ENCODE measurements at regions not wholly inside any gene's neighbourhood (a gene's known extent, or its start where the extent isn't known, plus 50 kb on each side); places are given as distances from the start of the nearest gene placed in this dataset.

DNA sequence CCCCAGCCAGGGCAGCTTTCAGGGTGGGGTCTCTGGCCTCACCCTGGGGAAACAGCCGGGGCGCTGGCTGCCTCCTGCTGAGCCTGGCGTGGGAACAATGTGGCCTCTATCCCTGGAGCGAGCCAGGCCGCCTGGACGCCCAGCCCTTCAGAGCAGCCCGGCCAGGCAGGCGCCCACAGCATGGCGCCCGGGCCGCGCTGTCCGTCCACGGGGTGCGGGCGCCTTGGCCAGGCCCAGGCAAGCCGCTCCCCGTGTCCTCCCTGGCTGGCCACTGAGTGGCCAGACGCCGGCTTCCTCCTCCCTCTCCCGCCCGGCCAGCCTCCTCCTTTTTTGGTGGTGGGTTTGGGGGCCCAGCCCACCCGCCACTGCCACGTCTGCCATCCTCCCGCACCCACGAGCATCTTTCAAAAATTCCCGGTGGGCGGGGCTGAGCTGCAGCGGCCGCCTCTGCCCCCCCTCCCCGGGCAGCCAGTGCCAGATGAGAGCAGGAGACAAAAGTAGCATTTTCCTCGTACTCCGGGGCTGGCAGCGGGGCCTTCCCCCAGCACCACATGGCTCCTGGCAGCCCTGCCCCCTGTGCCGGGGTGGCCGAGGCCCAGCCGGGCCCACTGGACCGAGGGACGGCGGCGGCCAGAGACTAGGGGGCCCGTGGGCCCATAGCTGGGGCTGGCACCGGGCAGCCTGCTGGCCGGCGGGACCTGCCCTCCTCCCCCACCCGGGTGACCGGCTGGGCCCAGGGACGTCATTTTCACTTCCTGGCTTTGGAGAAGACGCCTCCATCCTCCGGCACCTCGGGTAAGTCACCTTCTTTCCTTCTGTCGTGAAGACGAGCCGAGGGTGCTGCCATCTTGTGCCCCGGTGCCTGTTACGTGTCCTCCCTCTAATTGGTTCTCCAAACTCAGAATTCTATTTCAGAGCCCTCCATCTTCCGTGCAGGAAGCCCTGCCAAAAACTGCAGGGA is 70.2 kb upstream of the PPARA start:
- no peaks in the 10 kb centered on the region for H4K20me1 ChIP-seq (replicated peaks; ENCODE audit: insufficient read depth)
- Mint-ChIP-seq H3K27me3 (ENCODE audit: insufficient read depth, low read depth, poor library complexity) (peaks cover 19% of the 10 kb centered on the region), H3K27ac (no peak overlapping the region), H3K4me3 (no peak overlapping the region), H3K9me3 (no peaks in the 10 kb centered on the region), H3K4me1 (peaks cover 38% of the 10 kb centered on the region), H3K36me3 (ENCODE audit: low read depth) (no peaks in the 10 kb centered on the region; the same call in 2 of the 3 replicates)
- no peak overlapping the region for H3K27ac ChIP-seq (ENCODE audit: low read depth)
- no peaks in the 10 kb centered on the region for H3K9me2 ChIP-seq (ENCODE audit: insufficient read depth)
- ATAC-seq (no peak), DNase-seq (ENCODE audit: low spot score) (no peak)
- H3K4me3 ChIP-seq = no peak overlapping the region
- no peak for TF ChIP-seq ZNF331 (CRISPR knock-in tag; IDR thresholded peaks at IDR 0.05; ENCODE audit: low read depth)
- no peak overlapping the region for H3K4me2 ChIP-seq
- peaks cover 70% of the 10 kb centered on the region for H3K79me2 ChIP-seq (replicated peaks; ENCODE audit: insufficient read depth)
- no peaks in the 10 kb centered on the region for H3K36me3 ChIP-seq (ENCODE audit: insufficient read depth)
- no peaks in the 10 kb centered on the region for H3K27me3 ChIP-seq (ENCODE audit: insufficient read depth)
- peaks cover 10% of the 10 kb centered on the region; the same call in 1 of the 2 replicates for H3F3A ChIP-seq (replicated peaks; ENCODE audit: low read depth)
- no peak overlapping the region for H2AFZ ChIP-seq
- H3K4me1 ChIP-seq (ENCODE audit: insufficient read depth) = peaks cover 38% of the 10 kb centered on the region

DNA sequence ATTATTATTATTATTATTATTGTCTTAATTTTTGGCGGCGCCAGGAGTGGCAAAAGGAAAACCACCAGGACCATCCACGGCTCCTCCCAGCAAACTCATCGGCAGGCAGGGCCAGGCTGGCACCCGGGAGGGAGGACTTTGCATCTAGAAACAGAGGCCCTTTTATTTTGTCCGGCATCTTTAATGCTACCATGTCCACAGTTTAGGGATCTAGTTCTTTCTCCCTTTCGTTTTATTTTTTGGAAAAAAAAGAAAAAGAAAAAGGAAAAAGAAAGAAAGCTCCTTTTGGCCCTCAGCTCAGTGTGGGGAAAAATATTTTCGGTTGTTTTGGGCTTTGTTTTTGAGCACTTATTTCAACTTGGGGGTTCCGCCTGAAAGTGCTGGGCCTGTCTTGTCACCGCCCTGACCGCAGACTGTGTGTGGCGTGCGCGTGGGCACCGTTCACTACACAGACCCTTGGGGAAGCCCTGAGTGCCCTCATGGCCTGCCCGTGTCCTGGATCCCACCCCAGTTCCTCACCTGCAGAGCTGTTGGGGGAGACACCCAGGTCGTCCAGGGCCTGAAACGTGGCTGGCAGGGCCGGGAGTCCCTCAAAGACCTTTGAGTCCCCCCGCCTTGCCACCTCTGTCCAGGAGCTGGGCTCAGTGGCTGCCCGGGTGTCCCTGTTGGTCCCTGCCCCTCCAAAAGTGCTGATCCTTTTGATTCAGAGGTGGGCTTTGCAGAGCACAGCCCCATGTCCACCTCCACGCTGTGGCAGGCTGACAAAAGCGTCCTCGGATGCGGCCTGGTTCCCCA is 69.1 kb upstream of the PPARA start:
- no peak for ATAC-seq
- no peak overlapping the region for H3K4me2 ChIP-seq
- DNase-seq (ENCODE audit: low spot score) = no peak
- Mint-ChIP-seq H3K9me3 (no peaks in the 10 kb centered on the region), H3K27me3 (ENCODE audit: insufficient read depth, low read depth, poor library complexity) (peaks cover 16% of the 10 kb centered on the region), H3K36me3 (ENCODE audit: low read depth) (no peaks in the 10 kb centered on the region), H3K4me1 (peaks cover 28% of the 10 kb centered on the region), H3K27ac (no peak overlapping the region), H3K4me3 (no peak overlapping the region)
- H3K27ac ChIP-seq (ENCODE audit: low read depth) = peak overlapping the region; percentile 63; the same call in 1 of the 2 replicates
- no peaks in the 10 kb centered on the region for H3K27me3 ChIP-seq (ENCODE audit: insufficient read depth)
- H3K9me2 ChIP-seq (ENCODE audit: insufficient read depth) = no peaks in the 10 kb centered on the region
- no peak for TF ChIP-seq JUNB (IDR thresholded peaks at IDR 0.05; ENCODE audit: unreplicated experiment)
- no peaks in the 10 kb centered on the region for H3K36me3 ChIP-seq (ENCODE audit: insufficient read depth)
- peaks cover 10% of the 10 kb centered on the region; the same call in 1 of the 2 replicates for H3F3A ChIP-seq (replicated peaks; ENCODE audit: low read depth)
- peaks cover 59% of the 10 kb centered on the region for H3K79me2 ChIP-seq (replicated peaks; ENCODE audit: insufficient read depth)
- peaks cover 27% of the 10 kb centered on the region for H3K4me1 ChIP-seq (ENCODE audit: insufficient read depth)
- no peak overlapping the region for H3K4me3 ChIP-seq
- H2AFZ ChIP-seq = no peak overlapping the region
- no peaks in the 10 kb centered on the region for H4K20me1 ChIP-seq (replicated peaks; ENCODE audit: insufficient read depth)

DNA sequence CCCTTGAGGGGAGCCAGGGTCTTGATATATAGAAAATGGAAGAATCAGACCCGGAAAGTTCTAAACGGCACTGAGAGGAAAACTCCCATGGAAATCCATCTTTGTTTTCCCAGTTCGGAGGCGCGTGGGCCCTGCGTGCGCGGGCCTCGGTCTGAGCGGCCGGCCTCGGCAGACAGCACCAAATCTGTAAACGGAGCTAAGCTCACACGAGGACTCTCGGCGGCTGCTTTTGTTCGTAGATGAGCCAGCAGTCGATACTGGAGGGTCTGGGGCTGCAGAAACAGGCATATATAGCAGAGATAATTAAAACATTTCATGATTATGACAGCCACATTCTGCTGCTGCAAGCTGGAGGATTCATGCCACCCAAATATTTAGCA is 68.5 kb upstream of the PPARA start:
- no peaks in the 10 kb centered on the region for H3K27me3 ChIP-seq (ENCODE audit: insufficient read depth)
- H3K4me2 ChIP-seq = no peak overlapping the region
- no peaks in the 10 kb centered on the region for H3K36me3 Mint-ChIP-seq (ENCODE audit: low read depth)
- H2AFZ ChIP-seq = no peak overlapping the region
- peaks cover 22% of the 10 kb centered on the region for H3K4me1 Mint-ChIP-seq
- H4K20me1 ChIP-seq (replicated peaks; ENCODE audit: insufficient read depth) = no peaks in the 10 kb centered on the region
- peaks cover 11% of the 10 kb centered on the region for H3K27me3 Mint-ChIP-seq (ENCODE audit: insufficient read depth, low read depth, poor library complexity)
- H3F3A ChIP-seq (replicated peaks; ENCODE audit: low read depth) = peaks cover 6% of the 10 kb centered on the region; the same call in 1 of the 2 replicates
- H3K9me2 ChIP-seq (ENCODE audit: insufficient read depth) = no peaks in the 10 kb centered on the region
- H3K9me3 Mint-ChIP-seq = no peaks in the 10 kb centered on the region
- H3K4me3 Mint-ChIP-seq = no peak overlapping the region
- H3K36me3 ChIP-seq (ENCODE audit: insufficient read depth) = no peaks in the 10 kb centered on the region
- TF ChIP-seq ZNF331 (CRISPR knock-in tag; IDR thresholded peaks at IDR 0.05; ENCODE audit: low read depth) = no peak
- TF ChIP-seq ZNF114 (CRISPR knock-in tag; IDR thresholded peaks at IDR 0.05) = no peak
- TF ChIP-seq POLR2AphosphoS5 (IDR thresholded peaks at IDR 0.05; ENCODE audit: low read depth) = no peak
- TF ChIP-seq JUNB (IDR thresholded peaks at IDR 0.05; ENCODE audit: unreplicated experiment) = no peak
- TF ChIP-seq STAT1 (IDR thresholded peaks at IDR 0.05; ENCODE audit: unreplicated experiment) = no peak
- TF ChIP-seq NANOG (IDR thresholded peaks at IDR 0.05; ENCODE audit: borderline replicate concordance) = no peak
- TF ChIP-seq, protein P1, sequence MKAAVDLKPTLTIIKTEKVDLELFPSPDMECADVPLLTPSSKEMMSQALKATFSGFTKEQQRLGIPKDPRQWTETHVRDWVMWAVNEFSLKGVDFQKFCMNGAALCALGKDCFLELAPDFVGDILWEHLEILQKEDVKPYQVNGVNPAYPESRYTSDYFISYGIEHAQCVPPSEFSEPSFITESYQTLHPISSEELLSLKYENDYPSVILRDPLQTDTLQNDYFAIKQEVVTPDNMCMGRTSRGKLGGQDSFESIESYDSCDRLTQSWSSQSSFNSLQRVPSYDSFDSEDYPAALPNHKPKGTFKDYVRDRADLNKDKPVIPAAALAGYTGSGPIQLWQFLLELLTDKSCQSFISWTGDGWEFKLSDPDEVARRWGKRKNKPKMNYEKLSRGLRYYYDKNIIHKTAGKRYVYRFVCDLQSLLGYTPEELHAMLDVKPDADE (IDR thresholded peaks at IDR 0.05) = no peak
- no peak for TF ChIP-seq EZH2 (IDR thresholded peaks at IDR 0.05; ENCODE audit: low read depth, unreplicated experiment)
- TF ChIP-seq, protein P2, sequence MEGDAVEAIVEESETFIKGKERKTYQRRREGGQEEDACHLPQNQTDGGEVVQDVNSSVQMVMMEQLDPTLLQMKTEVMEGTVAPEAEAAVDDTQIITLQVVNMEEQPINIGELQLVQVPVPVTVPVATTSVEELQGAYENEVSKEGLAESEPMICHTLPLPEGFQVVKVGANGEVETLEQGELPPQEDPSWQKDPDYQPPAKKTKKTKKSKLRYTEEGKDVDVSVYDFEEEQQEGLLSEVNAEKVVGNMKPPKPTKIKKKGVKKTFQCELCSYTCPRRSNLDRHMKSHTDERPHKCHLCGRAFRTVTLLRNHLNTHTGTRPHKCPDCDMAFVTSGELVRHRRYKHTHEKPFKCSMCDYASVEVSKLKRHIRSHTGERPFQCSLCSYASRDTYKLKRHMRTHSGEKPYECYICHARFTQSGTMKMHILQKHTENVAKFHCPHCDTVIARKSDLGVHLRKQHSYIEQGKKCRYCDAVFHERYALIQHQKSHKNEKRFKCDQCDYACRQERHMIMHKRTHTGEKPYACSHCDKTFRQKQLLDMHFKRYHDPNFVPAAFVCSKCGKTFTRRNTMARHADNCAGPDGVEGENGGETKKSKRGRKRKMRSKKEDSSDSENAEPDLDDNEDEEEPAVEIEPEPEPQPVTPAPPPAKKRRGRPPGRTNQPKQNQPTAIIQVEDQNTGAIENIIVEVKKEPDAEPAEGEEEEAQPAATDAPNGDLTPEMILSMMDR (conservative IDR thresholded peaks at IDR 0.05; ENCODE audit: low read depth in 2 of 2) = no peak
- TF ChIP-seq EZH2phosphoT487 (IDR thresholded peaks at IDR 0.05; ENCODE audit: unreplicated experiment) = no peak
- peaks cover 54% of the 10 kb centered on the region for H3K79me2 ChIP-seq (replicated peaks; ENCODE audit: insufficient read depth)
- ATAC-seq (no peak), DNase-seq (ENCODE audit: low spot score) (no peak)
- H3K27ac Mint-ChIP-seq = no peak overlapping the region
- peak overlapping the region; percentile 63; the same call in 1 of the 2 replicates for H3K27ac ChIP-seq (ENCODE audit: low read depth)
- peaks cover 23% of the 10 kb centered on the region for H3K4me1 ChIP-seq (ENCODE audit: insufficient read depth)
- no peak overlapping the region for H3K4me3 ChIP-seq

Measured in GM23338 (cell line).